ENCODE measurements at regions not wholly inside any gene's neighbourhood (a gene's known extent, or its start where the extent isn't known, plus 50 kb on each side); places are given as distances from the start of the nearest gene placed in this dataset.

DNA sequence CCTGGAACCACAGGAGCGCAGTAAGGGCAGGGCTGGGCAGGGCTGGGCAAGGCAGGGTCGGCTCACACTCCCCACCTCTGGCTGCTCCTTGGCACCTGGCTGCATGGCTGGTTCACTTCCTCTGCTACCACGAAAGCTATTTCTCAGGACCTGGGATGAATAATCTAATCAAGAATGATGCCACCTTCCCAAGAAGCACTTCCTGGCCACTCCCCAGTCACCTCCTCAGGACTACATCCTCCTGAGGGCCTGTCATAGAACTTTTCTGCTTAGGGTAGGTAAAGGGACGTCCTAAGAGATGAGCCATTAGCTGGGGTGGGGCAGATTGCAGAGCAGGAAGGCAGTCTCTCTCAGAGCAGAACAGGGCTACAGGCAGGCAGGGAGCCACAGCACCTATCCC lies 288.2 kb upstream of the MAP3K1 start:
- H3K9me3 ChIP-seq, result no peaks in the 10 kb centered on the region
- no peaks in the 10 kb centered on the region for H3K36me3 ChIP-seq
- H3K4me3 ChIP-seq, result no peak overlapping the region
- ATAC-seq, result peak in 1 of 4 donors; percentile 18
- no peaks in the 10 kb centered on the region for H3K27me3 ChIP-seq
- H3K4me1 ChIP-seq, result no peaks in the 10 kb centered on the region
- intact Hi-C loops (cut with DNase I), result no loop called here
- H3K27ac ChIP-seq, result no peak overlapping the region
- WGBS, 2 donors, result 75 to 84% methylated on average over 4 of the region's 4 CpGs
- no peak for DNase-seq
- TF ChIP-seq, protein P1, sequence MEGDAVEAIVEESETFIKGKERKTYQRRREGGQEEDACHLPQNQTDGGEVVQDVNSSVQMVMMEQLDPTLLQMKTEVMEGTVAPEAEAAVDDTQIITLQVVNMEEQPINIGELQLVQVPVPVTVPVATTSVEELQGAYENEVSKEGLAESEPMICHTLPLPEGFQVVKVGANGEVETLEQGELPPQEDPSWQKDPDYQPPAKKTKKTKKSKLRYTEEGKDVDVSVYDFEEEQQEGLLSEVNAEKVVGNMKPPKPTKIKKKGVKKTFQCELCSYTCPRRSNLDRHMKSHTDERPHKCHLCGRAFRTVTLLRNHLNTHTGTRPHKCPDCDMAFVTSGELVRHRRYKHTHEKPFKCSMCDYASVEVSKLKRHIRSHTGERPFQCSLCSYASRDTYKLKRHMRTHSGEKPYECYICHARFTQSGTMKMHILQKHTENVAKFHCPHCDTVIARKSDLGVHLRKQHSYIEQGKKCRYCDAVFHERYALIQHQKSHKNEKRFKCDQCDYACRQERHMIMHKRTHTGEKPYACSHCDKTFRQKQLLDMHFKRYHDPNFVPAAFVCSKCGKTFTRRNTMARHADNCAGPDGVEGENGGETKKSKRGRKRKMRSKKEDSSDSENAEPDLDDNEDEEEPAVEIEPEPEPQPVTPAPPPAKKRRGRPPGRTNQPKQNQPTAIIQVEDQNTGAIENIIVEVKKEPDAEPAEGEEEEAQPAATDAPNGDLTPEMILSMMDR (IDR thresholded peaks at IDR 0.05), result no peak
- no peak for FAIRE-seq

GRCh38 chr5:56525113-56525512 lies 290.2 kb upstream of the MAP3K1 start:
- TF ChIP-seq, protein P1 (IDR thresholded peaks at IDR 0.05), result no peak
- no peak for FAIRE-seq

DNA sequence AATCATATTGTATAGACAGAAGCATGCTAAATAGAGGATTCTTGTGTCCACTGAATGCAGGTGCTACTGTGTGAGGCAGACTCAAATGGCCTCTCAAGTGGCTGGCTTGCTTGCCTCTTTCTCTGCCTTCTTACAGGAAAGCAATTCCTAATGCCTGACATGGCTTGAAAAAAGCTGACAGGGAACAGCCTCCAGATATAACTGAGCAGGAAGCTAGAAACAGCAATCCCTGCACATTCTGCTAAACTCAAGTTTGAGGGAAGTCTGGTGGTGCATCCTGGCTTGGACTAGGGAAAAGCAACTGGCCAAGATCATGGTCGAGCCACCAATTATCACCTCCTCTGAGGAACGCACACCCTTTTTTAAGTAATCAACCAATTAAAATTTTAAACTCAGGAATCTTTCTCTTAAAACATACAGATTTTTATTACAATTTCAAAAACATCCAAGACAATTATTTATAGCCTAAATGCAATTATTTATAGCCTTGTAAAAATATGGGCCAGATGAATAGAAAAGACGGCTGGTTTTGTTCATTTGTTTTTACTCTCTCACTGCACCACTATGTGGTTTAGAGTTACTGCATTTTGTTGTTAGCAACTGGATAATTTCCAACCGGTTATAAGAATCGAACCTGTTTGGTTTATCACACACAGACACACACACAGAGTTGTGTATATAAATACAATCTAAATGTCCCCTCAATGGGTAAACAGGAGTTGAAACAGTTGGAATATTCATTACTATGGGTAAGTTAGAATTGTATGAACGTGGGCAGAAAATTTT lies 290.9 kb upstream of the ANKRD55 start:
- intact Hi-C loops (cut with DNase I), result no loop called here
- ATAC-seq (no peak), DNase-seq (no peak), FAIRE-seq (no peak)
- Histone ChIP-seq H3K27ac (no peak overlapping the region), H3K4me3 (no peak overlapping the region), H3K4me1 (no peaks in the 10 kb centered on the region), H3K9me3 (no peaks in the 10 kb centered on the region), H3K36me3 (no peaks in the 10 kb centered on the region), H3K27me3 (no peaks in the 10 kb centered on the region)
- TF ChIP-seq, protein P1 (IDR thresholded peaks at IDR 0.05), result no peak
- 55 to 74% methylated on average over 6 of the region's 6 CpGs for WGBS, 2 donors

More at GRCh38 chr5:56525113-56525512, 290.2 kb upstream of the MAP3K1 start:
- Histone ChIP-seq H3K27me3 (no peaks in the 10 kb centered on the region), H3K4me1 (no peaks in the 10 kb centered on the region), H3K4me3 (no peak overlapping the region), H3K9me3 (no peaks in the 10 kb centered on the region), H3K27ac (no peak overlapping the region), H3K36me3 (no peaks in the 10 kb centered on the region)
- no peak for DNase-seq
- ATAC-seq, result peak in 2 of 4 donors; percentile 38 to 48
- 72 to 84% methylated on average over 3 of the region's 3 CpGs for WGBS, 2 donors
- intact Hi-C loops (cut with DNase I), result no loop called here

DNA sequence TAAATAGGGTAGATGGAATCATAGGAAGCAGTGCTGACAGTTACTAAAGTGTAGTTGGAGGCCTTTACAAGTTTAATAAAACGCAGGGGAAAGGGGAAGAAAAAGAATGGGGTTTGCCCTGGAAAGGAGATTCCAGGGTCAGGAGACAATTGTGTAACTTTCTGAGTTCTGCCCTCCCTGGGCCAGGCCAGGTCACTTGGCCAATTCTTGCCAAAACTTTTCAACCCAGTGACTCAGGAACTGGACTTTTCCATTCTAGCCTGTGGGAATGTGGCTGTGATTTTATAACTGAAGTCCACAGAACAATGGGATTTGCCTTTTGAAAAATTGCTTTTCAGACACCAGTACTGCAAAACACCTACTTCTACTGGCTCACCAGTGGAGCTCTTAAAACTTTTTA lies 289.8 kb upstream of the ANKRD55 start:
- Histone ChIP-seq H3K4me3 (no peak overlapping the region), H3K36me3 (no peaks in the 10 kb centered on the region), H3K27me3 (no peaks in the 10 kb centered on the region), H3K4me1 (no peaks in the 10 kb centered on the region), H3K27ac (no peak overlapping the region), H3K9me3 (no peaks in the 10 kb centered on the region)
- TF ChIP-seq, protein P1 (IDR thresholded peaks at IDR 0.05), result no peak
- 53 to 71% methylated on average over 1 of the region's 1 CpG for WGBS, 2 donors
- no peak for FAIRE-seq
- intact Hi-C loops (cut with DNase I), result no loop called here
- ATAC-seq, result peak in 2 of 4 donors; percentile 28 to 57
- no peak for DNase-seq

GRCh38 chr5:56522169-56522568 lies 289.0 kb upstream of the ANKRD55 start:
- FAIRE-seq (no peak), DNase-seq (no peak), ATAC-seq (no peak)
- no peaks in the 10 kb centered on the region for H3K27me3 ChIP-seq
- no peak overlapping the region for H3K27ac ChIP-seq
- WGBS, 2 donors, result 59 to 72% methylated on average over 5 of the region's 5 CpGs
- peaks cover 0 to 2% (median 0%) of the 10 kb centered on the region in 3 donors for H3K4me1 ChIP-seq
- no peaks in the 10 kb centered on the region for H3K36me3 ChIP-seq
- intact Hi-C loops (cut with DNase I), result no loop called here
- H3K4me3 ChIP-seq, result no peak overlapping the region
- no peaks in the 10 kb centered on the region for H3K9me3 ChIP-seq
- TF ChIP-seq, protein P1 (IDR thresholded peaks at IDR 0.05), result no peak
